Left ventricle myocardium inferior (tissue), 1 donor: ENCODE measurements at regions not wholly inside any gene's neighbourhood (a gene's known extent, or its start where the extent isn't known, plus 50 kb on each side); places are given as distances from the start of the nearest gene placed in this dataset.

Source experiments
- DNase-seq: peaks from one replicate; pipeline ENCODE4 v3.0.0-alpha.2; 2020
- H3K27ac ChIP-seq: fragments of 200-600 bp; replicated peaks from 2 replicates; pipeline ENCODE4 v1.8.0; 2021
- H3K27me3 ChIP-seq: fragments of 200-600 bp; 2 replicates; pipeline ENCODE4 v1.8.0; 2021; ENCODE audit warnings: low read depth
- H3K36me3 ChIP-seq: fragments of 200-600 bp; 2 replicates; pipeline ENCODE4 v1.8.0; 2021
- H3K4me1 ChIP-seq: fragments of 200-600 bp; 2 replicates; pipeline ENCODE4 v1.8.0; 2021
- H3K4me3 ChIP-seq: fragments of 200-600 bp; 2 replicates; pipeline ENCODE4 v1.8.0; 2021; ENCODE audit warnings: mild to moderate bottlenecking, moderate library complexity
- H3K9me3 ChIP-seq: fragments of 200-600 bp; replicated peaks from 2 replicates; pipeline ENCODE4 v1.8.0; 2021
- CTCF ChIP-seq: fragments of 200-600 bp; IDR thresholded peaks from 2 replicates; pipeline ENCODE4 v1.8.0; 2021; ENCODE audit warnings: antibody characterized with exemption, mild to moderate bottlenecking, borderline replicate concordance
- intact Hi-C: fragments of 100-400 bp; cut with micrococcal nuclease; formaldehyde crosslinking; loops from one replicate; pipeline ENCODE4 v1.11.0; 2022
- donor health status: DM: no; HTN: yes; CAD: no; lungs with severe emphysema.

DNA sequence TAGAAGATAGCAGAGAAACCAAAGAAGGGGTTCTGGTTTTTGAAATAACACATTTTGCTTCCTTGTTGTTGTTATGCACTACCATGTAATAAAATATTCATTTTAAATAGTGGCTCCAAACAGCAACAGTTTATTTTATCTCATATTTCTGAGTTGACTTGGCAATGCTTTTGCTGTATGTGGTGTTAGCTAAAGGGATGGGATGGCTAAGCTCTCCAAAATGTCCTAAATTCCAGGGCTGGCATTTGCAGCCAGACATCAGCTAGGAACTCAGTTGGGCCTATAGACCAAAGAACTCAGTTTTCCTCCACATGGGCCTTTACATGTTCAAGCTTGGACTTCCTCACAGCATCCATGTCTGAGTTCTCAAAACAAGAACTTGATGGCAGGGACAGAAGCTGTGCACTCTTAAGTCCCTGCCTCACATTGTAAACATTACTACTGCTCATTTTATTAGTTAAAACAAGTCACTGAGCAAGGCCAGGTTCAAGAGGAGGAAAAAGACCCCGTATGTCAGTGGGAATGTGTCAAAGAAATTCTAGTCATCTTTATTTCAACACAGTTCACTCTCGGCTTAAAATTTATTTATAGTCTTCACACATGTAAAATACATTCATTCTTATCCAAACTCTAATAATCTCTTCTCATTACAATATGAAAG lies 819.3 kb upstream of the PCDH20 start:
- Histone ChIP-seq H3K4me3 (no peak overlapping the region), H3K9me3 (no peaks in the 10 kb centered on the region), H3K4me1 (no peaks in the 10 kb centered on the region), H3K36me3 (no peaks in the 10 kb centered on the region), H3K27ac (no peak overlapping the region), H3K27me3 (no peaks in the 10 kb centered on the region)
- no peak for TF ChIP-seq CTCF
- no peak for DNase-seq
- intact Hi-C loops: no loop called here

- intact Hi-C loops: no loop called here
- no peak for DNase-seq
- TF ChIP-seq CTCF: no peak
These were observed 795.3 kb upstream of the PCDH20 start for GRCh38 chr13:62210951-62211350.

GRCh38 chr13:62209529-62209928 lies 793.9 kb upstream of the PCDH20 start:
- peaks cover 10% of the 10 kb centered on the region for H3K9me3 ChIP-seq
- intact Hi-C loops: no loop called here
- no peak overlapping the region for H3K27ac ChIP-seq
- DNase-seq: no peak
- H3K36me3 ChIP-seq: no peaks in the 10 kb centered on the region
- no peaks in the 10 kb centered on the region for H3K27me3 ChIP-seq
- H3K4me3 ChIP-seq: no peak overlapping the region
- no peaks in the 10 kb centered on the region for H3K4me1 ChIP-seq
- TF ChIP-seq CTCF: no peak

More at GRCh38 chr13:62210951-62211350, 795.3 kb upstream of the PCDH20 start:
- Histone ChIP-seq H3K27ac (no peak overlapping the region), H3K36me3 (no peaks in the 10 kb centered on the region), H3K4me3 (no peak overlapping the region), H3K27me3 (no peaks in the 10 kb centered on the region), H3K4me1 (no peaks in the 10 kb centered on the region), H3K9me3 (no peaks in the 10 kb centered on the region)

- Histone ChIP-seq H3K9me3 (peaks cover 10% of the 10 kb centered on the region), H3K4me1 (no peaks in the 10 kb centered on the region), H3K4me3 (no peak overlapping the region), H3K27me3 (no peaks in the 10 kb centered on the region), H3K36me3 (no peaks in the 10 kb centered on the region), H3K27ac (no peak overlapping the region)
- TF ChIP-seq CTCF: no peak
- intact Hi-C loops: no loop called here
- DNase-seq: no peak
These were observed 791.7 kb upstream of the PCDH20 start for GRCh38 chr13:62207388-62207787.

DNA sequence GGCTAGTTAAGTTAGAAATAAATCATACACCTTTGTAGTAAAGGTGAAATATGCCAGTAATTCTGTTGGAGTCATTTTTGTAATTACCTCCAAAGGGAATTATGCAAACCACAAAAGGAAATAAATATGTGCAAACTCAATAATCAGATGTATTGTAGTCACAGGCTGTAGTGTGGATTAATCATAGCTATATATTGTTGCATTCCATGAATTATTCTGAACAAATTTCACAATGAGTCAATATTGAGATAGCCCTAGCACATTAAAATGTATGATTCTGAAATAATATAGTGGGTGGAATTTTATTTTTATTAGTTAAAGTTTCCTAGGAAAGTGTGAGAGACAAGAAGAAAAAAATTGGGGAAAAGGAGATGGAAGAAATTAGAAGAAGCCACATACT lies 790.5 kb upstream of the PCDH20 start:
- DNase-seq: no peak
- intact Hi-C loops: no loop called here
- no peak overlapping the region for H3K27ac ChIP-seq
- no peaks in the 10 kb centered on the region for H3K27me3 ChIP-seq
- no peaks in the 10 kb centered on the region for H3K4me1 ChIP-seq
- no peak overlapping the region for H3K4me3 ChIP-seq
- H3K36me3 ChIP-seq: no peaks in the 10 kb centered on the region
- H3K9me3 ChIP-seq: peaks cover 10% of the 10 kb centered on the region
- no peak for TF ChIP-seq CTCF

- no peak overlapping the region for H3K27ac ChIP-seq
- no peaks in the 10 kb centered on the region for H3K4me1 ChIP-seq
- H3K36me3 ChIP-seq: no peaks in the 10 kb centered on the region
- no peaks in the 10 kb centered on the region for H3K27me3 ChIP-seq
- no peak overlapping the region for H3K4me3 ChIP-seq
- peaks cover 10% of the 10 kb centered on the region for H3K9me3 ChIP-seq
- intact Hi-C loops: no loop called here
- DNase-seq: no peak
- no peak for TF ChIP-seq CTCF
These were observed 789.6 kb upstream of the PCDH20 start for GRCh38 chr13:62205273-62205672.
